GM20000 (cell line): ENCODE measurements at regions not wholly inside any gene's neighbourhood (a gene's known extent, or its start where the extent isn't known, plus 50 kb on each side); places are given as distances from the start of the nearest gene placed in this dataset.

ENCODE experiments used
- DNase-seq: peaks from one replicate; pipeline ENCODE4 v3.0.0; 2012; ENCODE audit warnings: low spot score
- TF ChIP-seq, protein P1 (sequence below): IDR thresholded peaks from 2 replicates; pipeline ENCODE4 v1.5.1; 2012; ENCODE audit warnings: mild to moderate bottlenecking, control low read depth; ENCODE audit errors: extremely low read depth, missing control alignments

DNA sequence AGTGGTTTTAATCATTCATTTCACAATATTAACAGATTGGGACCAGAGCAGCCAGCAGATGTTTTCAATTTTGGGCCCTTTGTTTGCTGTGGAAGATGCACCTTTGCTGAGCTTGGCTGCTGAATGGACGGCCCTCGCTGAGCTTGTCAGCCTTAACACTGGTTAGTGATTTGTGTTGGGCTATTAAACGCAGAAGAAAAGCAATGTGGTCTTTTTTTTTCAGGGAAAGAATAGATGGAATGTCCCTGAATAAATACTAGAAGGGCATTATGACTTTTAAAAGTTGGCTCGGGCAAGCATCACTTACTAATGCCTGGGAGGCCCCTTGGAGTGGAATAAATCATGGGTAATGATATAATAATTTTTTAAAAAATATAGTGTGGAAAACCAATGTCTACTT is 297.0 kb downstream of the MAP2K6 start:
- TF ChIP-seq, protein P1, sequence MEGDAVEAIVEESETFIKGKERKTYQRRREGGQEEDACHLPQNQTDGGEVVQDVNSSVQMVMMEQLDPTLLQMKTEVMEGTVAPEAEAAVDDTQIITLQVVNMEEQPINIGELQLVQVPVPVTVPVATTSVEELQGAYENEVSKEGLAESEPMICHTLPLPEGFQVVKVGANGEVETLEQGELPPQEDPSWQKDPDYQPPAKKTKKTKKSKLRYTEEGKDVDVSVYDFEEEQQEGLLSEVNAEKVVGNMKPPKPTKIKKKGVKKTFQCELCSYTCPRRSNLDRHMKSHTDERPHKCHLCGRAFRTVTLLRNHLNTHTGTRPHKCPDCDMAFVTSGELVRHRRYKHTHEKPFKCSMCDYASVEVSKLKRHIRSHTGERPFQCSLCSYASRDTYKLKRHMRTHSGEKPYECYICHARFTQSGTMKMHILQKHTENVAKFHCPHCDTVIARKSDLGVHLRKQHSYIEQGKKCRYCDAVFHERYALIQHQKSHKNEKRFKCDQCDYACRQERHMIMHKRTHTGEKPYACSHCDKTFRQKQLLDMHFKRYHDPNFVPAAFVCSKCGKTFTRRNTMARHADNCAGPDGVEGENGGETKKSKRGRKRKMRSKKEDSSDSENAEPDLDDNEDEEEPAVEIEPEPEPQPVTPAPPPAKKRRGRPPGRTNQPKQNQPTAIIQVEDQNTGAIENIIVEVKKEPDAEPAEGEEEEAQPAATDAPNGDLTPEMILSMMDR: no peak
- no peak for DNase-seq

DNA sequence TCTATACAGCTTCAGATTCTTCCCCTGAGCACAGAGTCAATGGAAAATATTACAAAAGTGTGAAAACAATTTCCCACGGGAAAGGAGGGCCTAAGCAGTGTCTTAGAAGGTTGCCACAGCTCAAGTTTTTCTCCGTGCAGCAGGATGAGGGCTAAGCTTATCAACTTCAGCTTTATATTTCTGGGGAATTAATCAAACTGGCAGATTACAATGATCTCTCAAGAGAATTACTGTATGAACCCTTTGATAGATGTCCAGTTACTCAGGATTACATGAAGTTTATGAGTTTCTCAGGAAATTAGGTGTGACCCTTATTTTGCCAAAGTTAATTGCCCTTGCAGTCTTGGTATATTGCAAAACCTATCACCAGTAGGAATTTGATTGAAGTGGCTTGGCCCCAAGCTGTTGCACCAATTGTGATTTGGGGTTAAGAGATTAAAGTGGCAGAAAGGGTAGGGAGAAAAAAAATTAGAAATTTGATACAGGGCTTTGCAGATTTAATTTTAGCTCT is 298.4 kb downstream of the MAP2K6 start:
- TF ChIP-seq, protein P1: no peak
- DNase-seq: no peak

DNA sequence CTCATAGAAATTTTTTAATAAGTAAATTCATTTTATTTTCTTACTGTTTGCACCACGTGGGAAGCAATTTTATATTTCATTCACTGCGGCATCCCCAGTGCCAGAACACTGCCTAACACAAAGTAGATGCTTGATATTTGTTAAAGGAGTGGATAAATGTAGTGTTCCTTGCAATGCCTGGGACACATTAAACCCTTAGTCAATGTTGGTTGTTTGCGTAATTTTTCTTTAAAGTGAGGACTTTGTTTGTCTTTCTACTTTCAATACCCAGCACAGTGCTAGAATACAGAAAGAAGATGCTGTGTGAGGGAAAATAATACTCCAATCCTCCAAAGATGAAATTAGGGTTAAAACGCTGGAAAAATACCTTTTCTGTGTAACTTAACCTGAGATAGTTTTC is 299.3 kb downstream of the MAP2K6 start:
- DNase-seq: no peak
- TF ChIP-seq, protein P1: no peak

DNA sequence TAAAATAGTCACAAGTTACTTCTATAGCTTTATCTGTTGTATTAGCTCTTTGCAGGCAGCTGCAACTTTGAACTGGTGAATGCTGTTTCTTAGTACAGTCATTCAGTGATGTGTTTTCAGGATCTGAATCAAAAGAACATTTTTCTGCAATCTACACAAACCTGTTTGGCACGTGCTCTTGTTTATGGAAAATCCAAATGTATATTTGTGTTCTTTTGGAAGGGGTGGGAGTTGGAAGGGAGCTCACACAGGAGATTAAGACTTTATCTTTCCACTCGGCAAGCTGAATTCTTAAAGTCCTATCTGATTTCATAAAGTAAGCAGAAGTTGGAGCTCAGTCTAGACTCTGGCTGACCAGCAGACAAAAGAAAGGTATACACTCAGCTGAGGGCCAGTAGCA is 300.2 kb downstream of the MAP2K6 start:
- DNase-seq: no peak
- TF ChIP-seq, protein P1: no peak

DNA sequence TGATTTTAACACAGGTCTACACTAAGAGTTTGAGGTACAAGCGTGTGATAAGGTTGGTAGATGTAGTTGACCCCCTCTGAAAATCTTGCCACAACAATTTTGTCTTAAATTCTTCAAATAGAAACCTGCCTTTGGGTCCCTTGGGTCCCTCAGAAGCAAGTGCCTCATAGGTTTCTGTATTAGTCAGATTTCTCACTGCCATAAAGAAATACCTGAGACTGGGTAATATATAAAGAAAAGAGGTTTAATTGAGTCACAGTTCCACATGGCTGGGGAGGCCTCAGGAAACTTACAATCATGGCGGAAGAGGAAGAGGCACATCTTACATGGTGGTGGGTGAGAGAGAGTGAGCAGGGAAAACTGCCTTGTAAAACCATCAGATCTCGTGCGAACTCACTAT is 301.2 kb downstream of the MAP2K6 start:
- TF ChIP-seq, protein P1: no peak
- DNase-seq: no peak

DNA sequence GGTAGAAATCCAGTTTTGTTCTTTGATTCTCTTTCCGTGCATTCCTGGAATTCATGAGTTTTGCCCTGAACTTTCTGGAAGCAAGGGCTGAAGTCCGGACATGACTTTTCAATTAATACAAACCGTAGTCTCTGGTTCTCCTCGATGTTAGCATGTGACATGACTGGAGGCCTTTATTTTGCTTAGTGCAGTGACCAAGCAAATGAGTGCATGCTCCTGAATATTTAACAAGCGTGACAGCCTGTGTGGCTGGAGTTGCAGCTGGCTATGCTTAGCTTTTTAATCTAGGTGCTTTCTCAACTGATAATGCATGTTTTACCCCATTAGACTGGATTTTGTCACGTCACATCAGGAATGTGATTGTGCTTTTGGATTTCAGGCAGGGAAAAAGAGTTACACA is 302.1 kb downstream of the MAP2K6 start:
- no peak for DNase-seq
- TF ChIP-seq, protein P1: no peak

DNA sequence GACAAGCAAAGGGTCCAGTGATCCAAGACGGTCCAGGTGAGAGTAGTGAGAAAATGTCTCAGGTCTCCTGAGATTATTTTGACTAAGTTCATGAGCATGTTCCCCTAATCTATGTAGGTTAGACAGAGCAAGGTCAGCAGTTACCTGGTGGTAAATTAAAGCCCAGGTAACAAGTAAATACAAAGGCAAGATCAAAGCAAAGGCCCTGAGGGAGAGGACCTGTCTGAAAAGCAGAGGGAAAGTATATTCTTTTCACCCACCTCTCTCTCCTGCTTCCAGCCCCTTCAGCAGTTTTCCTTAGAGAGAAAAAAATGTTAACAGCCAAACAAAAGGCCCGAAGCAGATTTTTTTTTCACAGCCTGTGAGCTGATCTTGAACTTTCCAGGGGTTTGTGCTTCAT is 302.7 kb downstream of the MAP2K6 start:
- TF ChIP-seq, protein P1: no peak
- no peak for DNase-seq
